LNCAP (cell line): ENCODE measurements at regions not wholly inside any gene's neighbourhood (a gene's known extent, or its start where the extent isn't known, plus 50 kb on each side); places are given as distances from the start of the nearest gene placed in this dataset.

Source experiments
- TF ChIP-seq, protein P1 (sequence below): fragments of 450-650 bp; IDR thresholded peaks from 2 replicates; pipeline ENCODE4 v1.5.1; 2017; ENCODE audit warnings: mild to moderate bottlenecking

- TF ChIP-seq, protein P1, sequence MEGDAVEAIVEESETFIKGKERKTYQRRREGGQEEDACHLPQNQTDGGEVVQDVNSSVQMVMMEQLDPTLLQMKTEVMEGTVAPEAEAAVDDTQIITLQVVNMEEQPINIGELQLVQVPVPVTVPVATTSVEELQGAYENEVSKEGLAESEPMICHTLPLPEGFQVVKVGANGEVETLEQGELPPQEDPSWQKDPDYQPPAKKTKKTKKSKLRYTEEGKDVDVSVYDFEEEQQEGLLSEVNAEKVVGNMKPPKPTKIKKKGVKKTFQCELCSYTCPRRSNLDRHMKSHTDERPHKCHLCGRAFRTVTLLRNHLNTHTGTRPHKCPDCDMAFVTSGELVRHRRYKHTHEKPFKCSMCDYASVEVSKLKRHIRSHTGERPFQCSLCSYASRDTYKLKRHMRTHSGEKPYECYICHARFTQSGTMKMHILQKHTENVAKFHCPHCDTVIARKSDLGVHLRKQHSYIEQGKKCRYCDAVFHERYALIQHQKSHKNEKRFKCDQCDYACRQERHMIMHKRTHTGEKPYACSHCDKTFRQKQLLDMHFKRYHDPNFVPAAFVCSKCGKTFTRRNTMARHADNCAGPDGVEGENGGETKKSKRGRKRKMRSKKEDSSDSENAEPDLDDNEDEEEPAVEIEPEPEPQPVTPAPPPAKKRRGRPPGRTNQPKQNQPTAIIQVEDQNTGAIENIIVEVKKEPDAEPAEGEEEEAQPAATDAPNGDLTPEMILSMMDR, result no peak
Measured at GRCh38 chr7:119578116-119578515, 694.9 kb upstream of the KCND2 start.

GRCh38 chr7:119594956-119595355 lies 678.0 kb upstream of the KCND2 start:
- TF ChIP-seq, protein P1, result no peak

- TF ChIP-seq, protein P1, result no peak
Measured at GRCh38 chr7:119596651-119597050, 676.3 kb upstream of the KCND2 start.

GRCh38 chr7:119606297-119606696 lies 666.7 kb upstream of the KCND2 start:
- TF ChIP-seq, protein P1, result no peak

DNA sequence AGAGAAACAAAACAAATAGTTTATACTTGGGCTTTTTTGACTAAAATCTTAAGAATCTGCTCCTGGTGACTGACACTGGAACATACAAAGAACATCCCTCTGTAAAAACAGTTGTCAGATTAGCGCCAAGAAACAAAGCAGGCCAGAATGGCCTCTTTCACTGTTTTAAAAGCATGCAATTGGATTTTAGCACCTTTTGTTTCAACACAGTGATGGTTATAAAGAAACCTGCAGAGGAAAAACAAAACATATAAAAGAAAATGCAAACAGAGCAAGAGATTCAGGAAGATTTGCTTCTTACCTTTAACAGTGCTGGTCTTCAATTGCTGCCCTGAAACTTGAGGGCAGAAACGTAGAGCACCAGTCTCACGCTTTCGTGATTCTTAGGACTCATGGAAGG lies 652.2 kb upstream of the KCND2 start:
- TF ChIP-seq, protein P1, result no peak

DNA sequence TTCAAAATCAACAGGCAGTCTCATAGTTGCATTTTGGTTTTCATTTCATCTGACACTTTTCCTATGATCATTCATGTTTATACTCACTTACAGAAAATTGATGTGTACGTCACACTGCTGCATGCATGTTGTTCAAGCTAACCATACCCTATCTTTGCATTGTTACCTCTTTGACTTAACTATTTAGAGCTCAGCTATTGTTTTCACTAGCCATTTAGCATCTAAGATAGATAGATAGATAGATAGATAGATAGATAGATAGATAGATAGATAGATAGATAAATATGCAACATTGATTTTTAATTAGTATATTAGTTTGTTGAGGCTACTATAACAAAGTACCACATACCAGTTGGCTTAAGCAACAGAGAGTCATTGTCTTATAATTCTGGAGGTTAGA lies 649.5 kb upstream of the KCND2 start:
- TF ChIP-seq, protein P1, result no peak

GRCh38 chr7:119630406-119630969 lies 642.5 kb upstream of the KCND2 start:
- TF ChIP-seq, protein P1, result no peak

- TF ChIP-seq, protein P1, result no peak
Measured at GRCh38 chr7:119640326-119640725, 632.6 kb upstream of the KCND2 start.
